ENCODE measurements at regions not wholly inside any gene's neighbourhood (a gene's known extent, or its start where the extent isn't known, plus 50 kb on each side); places are given as distances from the start of the nearest gene placed in this dataset.

DNA sequence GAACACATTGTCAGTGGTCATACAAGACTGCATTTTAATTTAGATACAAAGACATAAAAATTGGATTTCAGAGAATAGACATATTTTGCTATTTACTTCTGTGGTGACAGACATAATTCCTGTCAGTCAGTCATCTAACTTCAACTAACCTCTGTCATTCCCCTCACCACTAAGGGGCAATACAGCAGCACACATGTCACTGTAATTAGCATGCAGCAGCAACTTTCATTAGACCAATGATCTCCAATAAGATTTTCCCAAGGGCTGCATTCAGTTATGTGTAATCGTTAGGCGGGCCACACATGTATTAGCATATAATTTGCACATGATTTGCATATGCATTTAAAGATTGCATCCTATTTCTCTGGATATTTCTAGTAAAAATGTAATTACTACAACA lies 624.5 kb downstream of the NR4A2 start:
- H3K14ac ChIP-seq (ENCODE audit: low read length), result no peak overlapping the region
- no peak overlapping the region for H2BK15ac ChIP-seq (ENCODE audit: low read length)
- no peak overlapping the region for H2AK5ac ChIP-seq (ENCODE audit: low read depth, low read length)
- H3K4ac ChIP-seq (ENCODE audit: low read length), result no peak overlapping the region
- no peaks in the 10 kb centered on the region for H3K9me3 ChIP-seq (replicated peaks in 1 of 2; ENCODE audit: control insufficient read depth in 2 of 2, insufficient read depth in 1 of 2, low read depth in 1 of 2, low read length in 2 of 2)
- no peak overlapping the region for H3K4me3 ChIP-seq (ENCODE audit: low read length in 2 of 2)
- no peak overlapping the region for H2BK5ac ChIP-seq (ENCODE audit: low read length)
- H3K4me2 ChIP-seq (ENCODE audit: insufficient read depth, low read length, poor library complexity, severe bottlenecking), result no peak overlapping the region
- no peak overlapping the region for H3K23ac ChIP-seq (ENCODE audit: low read depth, low read length, poor library complexity)
- H3K4me1 ChIP-seq (ENCODE audit: control insufficient read depth in 2 of 2, insufficient read depth in 1 of 2, low read depth in 1 of 2, low read length in 2 of 2), result no peaks in the 10 kb centered on the region
- H3K79me1 ChIP-seq (ENCODE audit: low read depth, low read length), result no peaks in the 10 kb centered on the region
- no peak overlapping the region for H3K9ac ChIP-seq (ENCODE audit: low read depth, low read length, poor library complexity)
- no peak overlapping the region for H3K27ac ChIP-seq (replicated peaks; ENCODE audit: low read length)
- H2BK12ac ChIP-seq (ENCODE audit: low read length), result no peak overlapping the region
- no peak overlapping the region for H4K8ac ChIP-seq (ENCODE audit: low read depth, low read length)
- no peak overlapping the region for H2AFZ ChIP-seq (ENCODE audit: low read length)
- H3K18ac ChIP-seq (ENCODE audit: low read length), result no peak overlapping the region
- H3K36me3 ChIP-seq (replicated peaks in 1 of 2; ENCODE audit: control insufficient read depth in 2 of 2, insufficient read depth in 2 of 2, low read length in 2 of 2), result no peaks in the 10 kb centered on the region
- no peak overlapping the region for H2BK120ac ChIP-seq (ENCODE audit: low read depth, low read length)
- no peak overlapping the region for H4K91ac ChIP-seq (ENCODE audit: low read depth, low read length, poor library complexity)
- no peak for DNase-seq (ENCODE audit: low spot score)
- no CpG with 5 or more reads among the region's 2 CpGs for WGBS, 2 donors (ENCODE audit: extremely low coverage in 2 of 2, insufficient read length in 2 of 2, insufficient replicate concordance in 1 of 2)
- no peaks in the 10 kb centered on the region for H3K27me3 ChIP-seq (ENCODE audit: control insufficient read depth in 3 of 3, insufficient read depth in 3 of 3, low read depth in 1 of 3, low read length in 3 of 3)

DNA sequence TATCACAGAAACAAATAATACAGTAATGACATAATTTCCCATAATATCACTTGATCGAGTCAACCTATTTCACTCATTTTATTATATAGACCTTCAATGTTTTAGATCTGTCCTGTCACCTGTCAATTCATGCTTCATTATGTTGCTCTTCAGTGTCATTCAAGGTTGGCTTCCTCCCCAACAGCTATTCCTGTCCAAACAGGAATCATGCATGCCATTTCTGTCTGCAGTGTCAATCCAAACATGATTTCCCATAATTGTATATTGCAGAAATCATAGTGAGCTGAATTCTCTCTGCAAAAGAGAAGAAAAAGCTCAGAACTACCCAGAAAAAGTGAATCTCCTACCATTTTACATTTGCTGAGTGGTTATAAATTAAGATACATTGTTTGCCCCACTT lies 628.6 kb downstream of the NR4A2 start:
- no peak overlapping the region for H3K27ac ChIP-seq (replicated peaks; ENCODE audit: low read length)

DNA sequence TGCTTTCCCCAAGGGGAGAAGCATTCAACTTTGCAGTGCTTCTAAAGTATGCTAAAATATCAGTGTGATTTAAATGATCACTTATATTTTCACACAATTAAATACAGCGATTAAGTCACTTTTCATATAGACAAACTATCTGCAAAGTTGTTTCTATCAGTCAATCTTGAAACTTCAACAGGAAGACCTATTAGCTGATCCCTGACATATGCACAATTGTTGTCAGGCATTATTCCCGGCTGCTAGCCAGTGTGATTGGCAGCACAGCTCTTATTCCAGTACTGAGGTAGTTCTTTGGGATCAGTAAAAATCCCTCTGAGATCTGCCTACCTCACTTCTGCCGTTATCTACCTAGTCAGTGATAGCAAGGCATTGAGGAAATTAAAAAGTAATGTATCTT lies 629.5 kb downstream of the NR4A2 start:
- Histone ChIP-seq H3K14ac (ENCODE audit: low read length) (no peak overlapping the region), H3K27me3 (ENCODE audit: control insufficient read depth in 3 of 3, insufficient read depth in 3 of 3, low read depth in 1 of 3, low read length in 3 of 3) (no peaks in the 10 kb centered on the region), H4K91ac (ENCODE audit: low read depth, low read length, poor library complexity) (no peak overlapping the region), H2AK5ac (ENCODE audit: low read depth, low read length) (no peak overlapping the region), H2BK120ac (ENCODE audit: low read depth, low read length) (no peak overlapping the region), H3K36me3 (replicated peaks in 1 of 2; ENCODE audit: control insufficient read depth in 2 of 2, insufficient read depth in 2 of 2, low read length in 2 of 2) (no peaks in the 10 kb centered on the region), H3K23ac (ENCODE audit: low read depth, low read length, poor library complexity) (no peak overlapping the region), H2BK5ac (ENCODE audit: low read length) (no peak overlapping the region), H3K79me1 (ENCODE audit: low read depth, low read length) (no peaks in the 10 kb centered on the region), H3K18ac (ENCODE audit: low read length) (no peak overlapping the region), H2BK12ac (ENCODE audit: low read length) (no peak overlapping the region), H4K8ac (ENCODE audit: low read depth, low read length) (no peak overlapping the region), H2BK15ac (ENCODE audit: low read length) (no peak overlapping the region), H3K9me3 (replicated peaks in 1 of 2; ENCODE audit: control insufficient read depth in 2 of 2, insufficient read depth in 1 of 2, low read depth in 1 of 2, low read length in 2 of 2) (no peaks in the 10 kb centered on the region), H2AFZ (ENCODE audit: low read length) (no peak overlapping the region), H3K4me1 (ENCODE audit: control insufficient read depth in 2 of 2, insufficient read depth in 1 of 2, low read depth in 1 of 2, low read length in 2 of 2) (peaks cover 0 to 1% of the 10 kb centered on the region in 2 donors), H3K4me2 (ENCODE audit: insufficient read depth, low read length, poor library complexity, severe bottlenecking) (no peak overlapping the region), H3K27ac (replicated peaks; ENCODE audit: low read length) (no peak overlapping the region), H3K4ac (ENCODE audit: low read length) (no peak overlapping the region), H3K4me3 (ENCODE audit: low read length in 2 of 2) (no peak overlapping the region), H3K9ac (ENCODE audit: low read depth, low read length, poor library complexity) (no peak overlapping the region)
- DNase-seq (ENCODE audit: low spot score), result no peak
- WGBS, 2 donors (ENCODE audit: extremely low coverage in 2 of 2, insufficient read length in 2 of 2, insufficient replicate concordance in 1 of 2), result no CpG with 5 or more reads among the region's 3 CpGs

More for the DNA sequence above, 628.6 kb downstream of the NR4A2 start:
- Histone ChIP-seq H3K4ac (ENCODE audit: low read length) (no peak overlapping the region), H2BK15ac (ENCODE audit: low read length) (no peak overlapping the region), H3K36me3 (replicated peaks in 1 of 2; ENCODE audit: control insufficient read depth in 2 of 2, insufficient read depth in 2 of 2, low read length in 2 of 2) (no peaks in the 10 kb centered on the region), H2BK120ac (ENCODE audit: low read depth, low read length) (no peak overlapping the region), H3K27me3 (ENCODE audit: control insufficient read depth in 3 of 3, insufficient read depth in 3 of 3, low read depth in 1 of 3, low read length in 3 of 3) (no peaks in the 10 kb centered on the region), H3K79me1 (ENCODE audit: low read depth, low read length) (no peaks in the 10 kb centered on the region), H2AK5ac (ENCODE audit: low read depth, low read length) (no peak overlapping the region), H4K8ac (ENCODE audit: low read depth, low read length) (no peak overlapping the region), H2BK12ac (ENCODE audit: low read length) (no peak overlapping the region), H3K14ac (ENCODE audit: low read length) (no peak overlapping the region), H3K23ac (ENCODE audit: low read depth, low read length, poor library complexity) (no peak overlapping the region), H3K9ac (ENCODE audit: low read depth, low read length, poor library complexity) (no peak overlapping the region), H3K4me3 (ENCODE audit: low read length in 2 of 2) (no peak overlapping the region), H3K9me3 (replicated peaks in 1 of 2; ENCODE audit: control insufficient read depth in 2 of 2, insufficient read depth in 1 of 2, low read depth in 1 of 2, low read length in 2 of 2) (no peaks in the 10 kb centered on the region), H3K4me2 (ENCODE audit: insufficient read depth, low read length, poor library complexity, severe bottlenecking) (no peak overlapping the region), H3K18ac (ENCODE audit: low read length) (no peak overlapping the region), H4K91ac (ENCODE audit: low read depth, low read length, poor library complexity) (no peak overlapping the region), H2BK5ac (ENCODE audit: low read length) (no peak overlapping the region), H3K4me1 (ENCODE audit: control insufficient read depth in 2 of 2, insufficient read depth in 1 of 2, low read depth in 1 of 2, low read length in 2 of 2) (peaks cover 0 to 1% of the 10 kb centered on the region in 2 donors), H2AFZ (ENCODE audit: low read length) (no peak overlapping the region)
- DNase-seq (ENCODE audit: low spot score), result no peak
- WGBS, 2 donors (ENCODE audit: extremely low coverage in 2 of 2, insufficient read length in 2 of 2, insufficient replicate concordance in 1 of 2), result no CpG with 5 or more reads among the region's 1 CpG

DNA sequence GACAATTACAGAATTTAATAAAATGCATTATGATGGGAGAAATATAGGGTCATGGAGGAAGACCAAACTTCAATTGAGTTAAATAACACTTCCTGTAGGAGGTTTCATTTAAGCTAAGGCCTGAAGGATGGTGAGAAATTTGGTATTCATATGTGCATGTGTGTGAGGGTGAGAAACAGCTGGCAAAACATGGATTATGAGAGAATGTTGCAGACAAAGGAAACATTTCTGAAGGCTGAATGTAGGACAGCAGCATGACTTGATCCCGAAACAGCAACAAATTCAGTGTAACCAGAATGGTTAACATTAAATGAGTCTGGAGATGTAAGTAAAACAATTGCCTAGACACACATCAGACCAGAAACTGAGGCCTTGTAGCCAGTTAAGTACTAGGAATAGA lies 630.8 kb downstream of the NR4A2 start:
- no peak overlapping the region for H2BK5ac ChIP-seq (ENCODE audit: low read length)
- peaks cover 0 to 1% of the 10 kb centered on the region in 2 donors for H3K4me1 ChIP-seq (ENCODE audit: control insufficient read depth in 2 of 2, insufficient read depth in 1 of 2, low read depth in 1 of 2, low read length in 2 of 2)
- H3K27ac ChIP-seq (replicated peaks; ENCODE audit: low read length), result no peak overlapping the region
- no peak overlapping the region for H3K4me2 ChIP-seq (ENCODE audit: insufficient read depth, low read length, poor library complexity, severe bottlenecking)
- no peak overlapping the region for H2BK15ac ChIP-seq (ENCODE audit: low read length)
- no peak overlapping the region for H3K14ac ChIP-seq (ENCODE audit: low read length)
- H2AFZ ChIP-seq (ENCODE audit: low read length), result no peak overlapping the region
- H3K4me3 ChIP-seq (ENCODE audit: low read length in 2 of 2), result no peak overlapping the region
- no peak overlapping the region for H3K18ac ChIP-seq (ENCODE audit: low read length)
- no peak overlapping the region for H3K23ac ChIP-seq (ENCODE audit: low read depth, low read length, poor library complexity)
- no peaks in the 10 kb centered on the region for H3K9me3 ChIP-seq (replicated peaks in 1 of 2; ENCODE audit: control insufficient read depth in 2 of 2, insufficient read depth in 1 of 2, low read depth in 1 of 2, low read length in 2 of 2)
- no peaks in the 10 kb centered on the region for H3K79me1 ChIP-seq (ENCODE audit: low read depth, low read length)
- H2AK5ac ChIP-seq (ENCODE audit: low read depth, low read length), result no peak overlapping the region
- H3K27me3 ChIP-seq (ENCODE audit: control insufficient read depth in 3 of 3, insufficient read depth in 3 of 3, low read depth in 1 of 3, low read length in 3 of 3), result no peaks in the 10 kb centered on the region
- H4K91ac ChIP-seq (ENCODE audit: low read depth, low read length, poor library complexity), result no peak overlapping the region
- no peak for DNase-seq (ENCODE audit: low spot score)
- H2BK12ac ChIP-seq (ENCODE audit: low read length), result no peak overlapping the region
- WGBS, 2 donors (ENCODE audit: extremely low coverage in 2 of 2, insufficient read length in 2 of 2, insufficient replicate concordance in 1 of 2), result no CpG with 5 or more reads among the region's 1 CpG
- no peak overlapping the region for H4K8ac ChIP-seq (ENCODE audit: low read depth, low read length)
- no peaks in the 10 kb centered on the region for H3K36me3 ChIP-seq (replicated peaks in 1 of 2; ENCODE audit: control insufficient read depth in 2 of 2, insufficient read depth in 2 of 2, low read length in 2 of 2)
- H3K9ac ChIP-seq (ENCODE audit: low read depth, low read length, poor library complexity), result no peak overlapping the region
- H3K4ac ChIP-seq (ENCODE audit: low read length), result no peak overlapping the region
- H2BK120ac ChIP-seq (ENCODE audit: low read depth, low read length), result no peak overlapping the region

Data from neuronal stem cell (in vitro differentiated cells).